HEK293 (cell line): ENCODE measurements at regions not wholly inside any gene's neighbourhood (a gene's known extent, or its start where the extent isn't known, plus 50 kb on each side); places are given as distances from the start of the nearest gene placed in this dataset.

ENCODE experiments used
- CTCF ChIA-PET: fragments of 350-600 bp; formaldehyde crosslinking; extraction: SDS; loops from one replicate; lab custom pipeline; 2021; ENCODE audit warnings: antibody characterized with exemption; lab: Yijun Ruan, JAX
- POLR2A ChIA-PET: fragments of 300-600 bp; formaldehyde crosslinking; extraction: SDS; loops from one replicate; lab custom pipeline; 2020; ENCODE audit warnings: antibody characterized with exemption, inconsistent platforms; lab: Yijun Ruan, JAX
- H3K27ac ChIP-seq: fragments of 200-500 bp; sonication (Bioruptor generic); 2 replicates; pipeline ENCODE4 v1.5.1; 2014; ENCODE audit warnings: low read depth, low read length, control low read depth, inconsistent platforms; ENCODE audit errors: extremely low read depth
- H3K36me3 ChIP-seq, 2 experiments: fragments of 200-500 bp in 1 of 2; sonication (Bioruptor generic) in 1 of 2; 1 replicate in 1 of 2; 2 replicates in 1 of 2; pipeline ENCODE4 v1.5.1; 2014 to 2017; ENCODE audit warnings: inconsistent platforms in 2 of 2, low read length in 2 of 2; ENCODE audit not compliant: control insufficient read depth in 2 of 2, insufficient read depth in 1 of 2
- H3K4me1 ChIP-seq: fragments of 200-500 bp; sonication (Bioruptor generic); 2 replicates; pipeline ENCODE4 v1.5.1; 2014; ENCODE audit warnings: mild to moderate bottlenecking, low read length, inconsistent platforms; ENCODE audit not compliant: control insufficient read depth, insufficient read depth
- H3K4me3 ChIP-seq: 2 replicates; pipeline ENCODE4 v1.5.1; 2011; ENCODE audit warnings: low read depth, mild to moderate bottlenecking, control low read depth, low read length, moderate library complexity
- H3K9me3 ChIP-seq: fragments of 200-500 bp; sonication (Bioruptor generic); 2 replicates; pipeline ENCODE4 v1.5.1; 2014; ENCODE audit warnings: low read depth, low read length, inconsistent platforms; ENCODE audit not compliant: control insufficient read depth, insufficient read depth
- ELK4 ChIP-seq: IDR thresholded peaks from 2 replicates; pipeline ENCODE4 v1.6.1; 2011; ENCODE audit warnings: mild to moderate bottlenecking, low read depth, low read length, borderline replicate concordance
- IKZF3 ChIP-seq: fragments of 450-650 bp; IDR thresholded peaks from 2 replicates; pipeline ENCODE4 v1.5.0; 2018; ENCODE audit warnings: missing biosample characterization, mild to moderate bottlenecking, missing genetic modification characterization, moderate library complexity
- PRDM1 ChIP-seq: fragments of 450-650 bp; formaldehyde crosslinking; IDR thresholded peaks from 2 replicates; pipeline ENCODE4; 2016; ENCODE audit warnings: missing biosample characterization, missing genetic modification characterization
- ZBTB17 ChIP-seq: fragments of 450-650 bp; formaldehyde crosslinking; IDR thresholded peaks from 2 replicates; pipeline ENCODE4 v1.5.1; 2016; ENCODE audit warnings: missing biosample characterization, missing genetic modification characterization
- ZBTB21 ChIP-seq: fragments of 450-650 bp; formaldehyde crosslinking; IDR thresholded peaks from 2 replicates; pipeline ENCODE4 v1.5.1; 2017; ENCODE audit warnings: missing biosample characterization, missing genetic modification characterization
- ZBTB48 ChIP-seq: fragments of 450-650 bp; formaldehyde crosslinking; IDR thresholded peaks from 2 replicates; pipeline ENCODE4 v1.5.1; 2016; ENCODE audit warnings: missing biosample characterization, missing genetic modification characterization
- ZEB2 ChIP-seq: fragments of 450-650 bp; formaldehyde crosslinking; IDR thresholded peaks from 2 replicates; pipeline ENCODE4 v1.5.1; 2016; ENCODE audit warnings: missing biosample characterization, missing genetic modification characterization
- ZFP41 ChIP-seq: fragments of 450-650 bp; formaldehyde crosslinking; IDR thresholded peaks from 2 replicates; pipeline ENCODE4 v1.5.1; 2016; ENCODE audit warnings: missing biosample characterization, missing genetic modification characterization, borderline replicate concordance
- ZNF140 ChIP-seq: fragments of 450-650 bp; formaldehyde crosslinking; IDR thresholded peaks from 2 replicates; pipeline ENCODE4 v1.5.1; 2016; ENCODE audit warnings: missing biosample characterization, missing genetic modification characterization
- ZNF155 ChIP-seq: fragments of 450-650 bp; formaldehyde crosslinking; IDR thresholded peaks from 2 replicates; pipeline ENCODE4 v1.5.1; 2016; ENCODE audit warnings: missing biosample characterization, missing genetic modification characterization
- ZNF214 ChIP-seq: fragments of 450-650 bp; formaldehyde crosslinking; IDR thresholded peaks from 2 replicates; pipeline ENCODE4 v1.5.1; 2017; ENCODE audit warnings: missing biosample characterization, mild to moderate bottlenecking, missing genetic modification characterization, borderline replicate concordance
- ZNF529 ChIP-seq: fragments of 450-650 bp; formaldehyde crosslinking; IDR thresholded peaks from 2 replicates; pipeline ENCODE4 v1.5.1; 2017; ENCODE audit warnings: missing genetic modification characterization, missing biosample characterization; ENCODE audit not compliant: insufficient replicate concordance
- ZSCAN16 ChIP-seq: fragments of 450-650 bp; formaldehyde crosslinking; IDR thresholded peaks from 2 replicates; pipeline ENCODE4 v1.5.1; 2016; ENCODE audit warnings: missing biosample characterization, missing genetic modification characterization
- TF ChIP-seq, protein P1 (sequence below): fragments of 450-650 bp; formaldehyde crosslinking; conservative IDR thresholded peaks from 2 replicates; pipeline ENCODE4 v1.5.1; 2016; ENCODE audit warnings: low read depth, missing biosample characterization, missing genetic modification characterization
- TF ChIP-seq, protein P2 (sequence below): fragments of 450-650 bp; formaldehyde crosslinking; IDR thresholded peaks from 2 replicates; pipeline ENCODE4 v1.5.1; 2016; ENCODE audit warnings: missing biosample characterization, missing genetic modification characterization
- TF ChIP-seq, protein P3 (sequence below): fragments of 450-650 bp; formaldehyde crosslinking; IDR thresholded peaks from 2 replicates; pipeline ENCODE4 v1.5.1; 2016; ENCODE audit warnings: missing biosample characterization, missing genetic modification characterization, borderline replicate concordance

- no peak for TF ChIP-seq IKZF3 (tag by site-specific recombination)
- no peak for TF ChIP-seq ZNF155 (tag by site-specific recombination)
- no peak for TF ChIP-seq ZBTB21 (tag by site-specific recombination)
- TF ChIP-seq PRDM1 (tag by site-specific recombination): no peak
- TF ChIP-seq, protein P1, sequence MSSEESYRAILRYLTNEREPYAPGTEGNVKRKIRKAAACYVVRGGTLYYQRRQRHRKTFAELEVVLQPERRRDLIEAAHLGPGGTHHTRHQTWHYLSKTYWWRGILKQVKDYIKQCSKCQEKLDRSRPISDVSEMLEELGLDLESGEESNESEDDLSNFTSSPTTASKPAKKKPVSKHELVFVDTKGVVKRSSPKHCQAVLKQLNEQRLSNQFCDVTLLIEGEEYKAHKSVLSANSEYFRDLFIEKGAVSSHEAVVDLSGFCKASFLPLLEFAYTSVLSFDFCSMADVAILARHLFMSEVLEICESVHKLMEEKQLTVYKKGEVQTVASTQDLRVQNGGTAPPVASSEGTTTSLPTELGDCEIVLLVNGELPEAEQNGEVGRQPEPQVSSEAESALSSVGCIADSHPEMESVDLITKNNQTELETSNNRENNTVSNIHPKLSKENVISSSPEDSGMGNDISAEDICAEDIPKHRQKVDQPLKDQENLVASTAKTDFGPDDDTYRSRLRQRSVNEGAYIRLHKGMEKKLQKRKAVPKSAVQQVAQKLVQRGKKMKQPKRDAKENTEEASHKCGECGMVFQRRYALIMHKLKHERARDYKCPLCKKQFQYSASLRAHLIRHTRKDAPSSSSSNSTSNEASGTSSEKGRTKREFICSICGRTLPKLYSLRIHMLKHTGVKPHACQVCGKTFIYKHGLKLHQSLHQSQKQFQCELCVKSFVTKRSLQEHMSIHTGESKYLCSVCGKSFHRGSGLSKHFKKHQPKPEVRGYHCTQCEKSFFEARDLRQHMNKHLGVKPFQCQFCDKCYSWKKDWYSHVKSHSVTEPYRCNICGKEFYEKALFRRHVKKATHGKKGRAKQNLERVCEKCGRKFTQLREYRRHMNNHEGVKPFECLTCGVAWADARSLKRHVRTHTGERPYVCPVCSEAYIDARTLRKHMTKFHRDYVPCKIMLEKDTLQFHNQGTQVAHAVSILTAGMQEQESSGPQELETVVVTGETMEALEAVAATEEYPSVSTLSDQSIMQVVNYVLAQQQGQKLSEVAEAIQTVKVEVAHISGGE (tag by site-specific recombination): no peak
- no peak for TF ChIP-seq ZNF140 (tag by site-specific recombination)
- no peak for TF ChIP-seq ZFP41 (tag by site-specific recombination)
- no peak for TF ChIP-seq ZBTB17 (tag by site-specific recombination)
- no peak for TF ChIP-seq ZBTB48 (tag by site-specific recombination)
- TF ChIP-seq ZNF214 (tag by site-specific recombination): no peak
- TF ChIP-seq, protein P2, sequence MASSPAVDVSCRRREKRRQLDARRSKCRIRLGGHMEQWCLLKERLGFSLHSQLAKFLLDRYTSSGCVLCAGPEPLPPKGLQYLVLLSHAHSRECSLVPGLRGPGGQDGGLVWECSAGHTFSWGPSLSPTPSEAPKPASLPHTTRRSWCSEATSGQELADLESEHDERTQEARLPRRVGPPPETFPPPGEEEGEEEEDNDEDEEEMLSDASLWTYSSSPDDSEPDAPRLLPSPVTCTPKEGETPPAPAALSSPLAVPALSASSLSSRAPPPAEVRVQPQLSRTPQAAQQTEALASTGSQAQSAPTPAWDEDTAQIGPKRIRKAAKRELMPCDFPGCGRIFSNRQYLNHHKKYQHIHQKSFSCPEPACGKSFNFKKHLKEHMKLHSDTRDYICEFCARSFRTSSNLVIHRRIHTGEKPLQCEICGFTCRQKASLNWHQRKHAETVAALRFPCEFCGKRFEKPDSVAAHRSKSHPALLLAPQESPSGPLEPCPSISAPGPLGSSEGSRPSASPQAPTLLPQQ (tag by site-specific recombination): no peak
- TF ChIP-seq ZSCAN16 (tag by site-specific recombination): no peak
- no peak for TF ChIP-seq ELK4
- TF ChIP-seq ZNF529: no peak
- TF ChIP-seq, protein P3, sequence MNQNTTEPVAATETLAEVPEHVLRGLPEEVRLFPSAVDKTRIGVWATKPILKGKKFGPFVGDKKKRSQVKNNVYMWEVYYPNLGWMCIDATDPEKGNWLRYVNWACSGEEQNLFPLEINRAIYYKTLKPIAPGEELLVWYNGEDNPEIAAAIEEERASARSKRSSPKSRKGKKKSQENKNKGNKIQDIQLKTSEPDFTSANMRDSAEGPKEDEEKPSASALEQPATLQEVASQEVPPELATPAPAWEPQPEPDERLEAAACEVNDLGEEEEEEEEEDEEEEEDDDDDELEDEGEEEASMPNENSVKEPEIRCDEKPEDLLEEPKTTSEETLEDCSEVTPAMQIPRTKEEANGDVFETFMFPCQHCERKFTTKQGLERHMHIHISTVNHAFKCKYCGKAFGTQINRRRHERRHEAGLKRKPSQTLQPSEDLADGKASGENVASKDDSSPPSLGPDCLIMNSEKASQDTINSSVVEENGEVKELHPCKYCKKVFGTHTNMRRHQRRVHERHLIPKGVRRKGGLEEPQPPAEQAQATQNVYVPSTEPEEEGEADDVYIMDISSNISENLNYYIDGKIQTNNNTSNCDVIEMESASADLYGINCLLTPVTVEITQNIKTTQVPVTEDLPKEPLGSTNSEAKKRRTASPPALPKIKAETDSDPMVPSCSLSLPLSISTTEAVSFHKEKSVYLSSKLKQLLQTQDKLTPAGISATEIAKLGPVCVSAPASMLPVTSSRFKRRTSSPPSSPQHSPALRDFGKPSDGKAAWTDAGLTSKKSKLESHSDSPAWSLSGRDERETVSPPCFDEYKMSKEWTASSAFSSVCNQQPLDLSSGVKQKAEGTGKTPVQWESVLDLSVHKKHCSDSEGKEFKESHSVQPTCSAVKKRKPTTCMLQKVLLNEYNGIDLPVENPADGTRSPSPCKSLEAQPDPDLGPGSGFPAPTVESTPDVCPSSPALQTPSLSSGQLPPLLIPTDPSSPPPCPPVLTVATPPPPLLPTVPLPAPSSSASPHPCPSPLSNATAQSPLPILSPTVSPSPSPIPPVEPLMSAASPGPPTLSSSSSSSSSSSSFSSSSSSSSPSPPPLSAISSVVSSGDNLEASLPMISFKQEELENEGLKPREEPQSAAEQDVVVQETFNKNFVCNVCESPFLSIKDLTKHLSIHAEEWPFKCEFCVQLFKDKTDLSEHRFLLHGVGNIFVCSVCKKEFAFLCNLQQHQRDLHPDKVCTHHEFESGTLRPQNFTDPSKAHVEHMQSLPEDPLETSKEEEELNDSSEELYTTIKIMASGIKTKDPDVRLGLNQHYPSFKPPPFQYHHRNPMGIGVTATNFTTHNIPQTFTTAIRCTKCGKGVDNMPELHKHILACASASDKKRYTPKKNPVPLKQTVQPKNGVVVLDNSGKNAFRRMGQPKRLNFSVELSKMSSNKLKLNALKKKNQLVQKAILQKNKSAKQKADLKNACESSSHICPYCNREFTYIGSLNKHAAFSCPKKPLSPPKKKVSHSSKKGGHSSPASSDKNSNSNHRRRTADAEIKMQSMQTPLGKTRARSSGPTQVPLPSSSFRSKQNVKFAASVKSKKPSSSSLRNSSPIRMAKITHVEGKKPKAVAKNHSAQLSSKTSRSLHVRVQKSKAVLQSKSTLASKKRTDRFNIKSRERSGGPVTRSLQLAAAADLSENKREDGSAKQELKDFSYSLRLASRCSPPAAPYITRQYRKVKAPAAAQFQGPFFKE (tag by site-specific recombination): no peak
- TF ChIP-seq ZEB2: no peak
- Histone ChIP-seq H3K27ac (no peak overlapping the region), H3K4me1 (no peaks in the 10 kb centered on the region), H3K36me3 (no peaks in the 10 kb centered on the region), H3K4me3 (no peak overlapping the region), H3K9me3 (no peaks in the 10 kb centered on the region)
- CTCF ChIA-PET: interaction anchor here (1.0 kb wide), 1 partner anchor 8 kb away, joined by 3 read pairs; no protein-coding TSS in a partner anchor
- POLR2A ChIA-PET: no interaction called here
Measured at GRCh38 chr5:113900141-113900540, 386.6 kb downstream of the YTHDC2 start.
